ENCODE measurements at regions not wholly inside any gene's neighbourhood (a gene's known extent, or its start where the extent isn't known, plus 50 kb on each side); places are given as distances from the start of the nearest gene placed in this dataset.

GRCh38 chr3:168469436-168469835 lies 373.7 kb upstream of the GOLIM4 start:
- no peak for TF ChIP-seq CHD1 (IDR thresholded peaks at IDR 0.05; ENCODE audit: low read depth, low read length)
- TF ChIP-seq CTCF (conservative IDR thresholded peaks at IDR 0.05; ENCODE audit: low read depth, low read length), result no peak
- TF ChIP-seq ELK1 (IDR thresholded peaks at IDR 0.05; ENCODE audit: borderline replicate concordance, low read depth, low read length), result no peak
- no peak for TF ChIP-seq POLR2A (IDR thresholded peaks at IDR 0.05; ENCODE audit: low read depth, low read length)
- TF ChIP-seq CEBPB (IDR thresholded peaks at IDR 0.05; ENCODE audit: low read depth, low read length), result no peak
- no peak for TF ChIP-seq RFX5 (IDR thresholded peaks at IDR 0.05; ENCODE audit: low read depth, low read length)
